ENCODE measurements at regions not wholly inside any gene's neighbourhood (a gene's known extent, or its start where the extent isn't known, plus 50 kb on each side); places are given as distances from the start of the nearest gene placed in this dataset.
"Not testable (repeated sequence)": the region's sequence is repeated elsewhere in the genome, so short reads cannot be mapped to it uniquely, and the experiment has no call there.

DNA sequence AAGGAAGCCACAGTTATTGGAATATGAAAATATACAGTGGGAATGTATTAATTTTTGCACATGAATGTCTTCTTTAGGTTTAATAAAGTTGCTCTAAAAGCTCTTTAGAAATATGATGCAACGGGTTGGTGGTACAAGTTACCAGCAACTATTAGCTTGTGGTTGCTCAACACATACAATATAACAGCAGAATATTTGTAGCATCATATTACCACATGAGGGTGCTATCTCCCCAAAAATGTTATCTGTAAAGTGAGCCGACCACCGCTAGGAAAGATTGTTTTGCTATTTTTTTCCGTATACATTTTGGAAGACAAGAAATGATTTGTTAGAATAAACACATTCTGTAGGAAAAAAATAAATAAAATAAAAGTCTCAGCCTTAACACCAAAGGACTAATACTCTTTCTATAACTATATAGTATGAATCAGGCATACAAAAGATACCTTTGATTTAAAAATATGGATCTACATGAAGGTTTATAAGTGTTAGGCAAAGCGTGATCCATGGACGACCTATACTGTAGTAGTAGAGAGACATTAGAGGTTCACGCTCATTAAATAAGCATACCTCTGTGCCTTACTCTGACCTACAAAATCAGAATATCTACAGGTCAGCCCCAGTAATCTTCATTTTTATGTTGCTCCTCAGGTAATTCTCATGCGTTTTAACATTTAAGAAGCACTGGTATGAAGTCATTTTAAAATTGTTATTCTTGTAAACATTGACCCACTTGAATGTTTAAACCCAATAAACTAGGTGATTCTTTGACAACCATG lies 1110.6 kb upstream of the ACVR2A start:
- peak; percentile 63 for DNase-seq

DNA sequence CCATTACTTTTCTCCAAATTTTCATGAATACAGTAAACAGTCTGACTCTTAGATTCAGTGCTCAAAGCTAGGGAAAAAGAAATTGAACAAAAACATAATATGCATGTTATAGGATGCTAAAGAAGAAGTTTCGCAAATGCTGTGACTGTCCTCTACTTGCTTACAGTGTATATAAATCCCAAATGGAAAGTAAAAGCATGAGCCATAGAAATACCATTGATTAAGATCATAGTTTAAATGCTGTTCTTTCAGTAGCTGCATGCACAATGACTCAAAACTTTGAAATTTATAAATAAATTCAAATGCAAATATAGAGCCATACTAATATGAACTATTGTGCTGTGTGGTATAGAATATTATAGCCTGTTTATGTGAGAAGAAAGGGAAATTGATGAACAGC lies 1113.9 kb upstream of the ACVR2A start:
- DNase-seq = no peak

DNA sequence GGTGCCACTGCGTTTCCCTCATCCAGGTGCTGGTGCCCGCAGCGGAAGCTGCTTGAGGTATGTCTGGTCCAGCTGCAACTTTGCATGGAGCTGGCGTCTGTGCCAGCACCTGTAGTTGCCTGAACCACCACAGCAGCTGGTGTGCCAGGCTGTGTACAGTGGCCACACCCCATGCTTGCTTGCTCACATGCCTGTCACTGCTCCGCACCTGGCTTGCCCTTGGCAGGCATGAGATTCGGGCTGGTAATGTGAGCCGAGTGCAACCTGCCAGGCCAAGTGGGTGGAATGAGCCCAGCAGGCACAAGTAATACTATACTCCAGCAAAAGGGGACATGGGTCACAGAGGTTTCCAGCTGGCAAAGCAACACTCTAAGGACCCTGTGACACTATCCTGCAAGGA lies 1123.3 kb upstream of the ACVR2A start:
- DNase-seq = peak; percentile 92

DNA sequence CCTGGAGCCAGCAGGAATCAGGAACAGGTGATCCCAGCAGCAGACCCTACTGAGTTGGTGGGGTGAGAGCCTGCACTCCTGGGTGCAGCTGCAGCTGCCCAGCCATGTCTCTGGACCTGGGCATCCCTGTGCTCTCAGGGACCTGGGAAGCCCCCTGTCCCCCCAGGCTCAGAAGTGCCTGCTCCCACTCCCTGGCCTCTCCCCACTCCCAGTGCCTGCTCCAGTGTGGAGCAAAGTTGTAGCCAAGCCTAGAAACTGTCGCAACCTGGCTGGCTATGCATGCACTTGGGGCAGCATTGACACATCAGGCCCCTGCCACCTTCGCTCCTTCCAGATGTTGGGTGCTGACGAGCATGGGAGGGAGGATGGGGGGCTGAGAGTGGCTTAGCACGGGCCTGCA lies 1124.7 kb upstream of the ACVR2A start:
- DNase-seq = no peak

DNA sequence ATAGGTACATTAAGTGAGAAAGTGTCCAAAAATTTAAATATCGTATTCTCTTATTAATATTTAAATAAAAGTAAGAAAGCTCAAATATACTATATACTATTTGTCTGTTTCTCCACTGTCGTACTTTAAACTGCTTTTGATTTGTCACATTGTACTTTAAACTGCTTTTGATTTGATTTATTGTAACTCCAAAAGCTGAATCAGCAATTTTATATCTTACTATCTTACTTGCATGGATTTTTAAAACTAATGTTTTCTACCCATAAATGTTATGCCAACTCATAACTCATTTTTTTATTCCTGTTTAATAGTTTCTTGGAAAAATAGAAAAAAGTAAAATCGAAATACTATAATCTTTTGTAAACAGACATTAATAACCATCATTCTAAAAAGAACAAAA lies 1128.2 kb upstream of the ACVR2A start:
- no peak for DNase-seq

DNA sequence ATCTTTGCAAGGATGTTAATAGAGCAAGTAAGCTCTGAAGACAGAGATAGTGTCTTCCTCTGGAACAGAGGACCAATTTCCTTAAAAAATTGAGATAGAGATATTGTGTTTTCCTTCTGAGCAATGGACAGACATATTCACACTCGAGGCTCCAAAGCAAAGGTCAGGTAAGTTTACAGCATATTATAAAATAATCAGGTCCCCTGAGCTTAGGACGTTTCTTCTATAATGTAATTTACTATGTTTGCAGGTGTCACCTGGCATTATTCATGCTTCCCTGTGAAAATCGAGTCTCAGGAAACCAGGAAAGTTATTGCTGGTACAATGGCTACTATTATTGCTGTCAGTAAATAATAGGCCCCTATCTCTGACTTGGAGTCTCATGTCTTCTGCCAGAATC lies 1135.8 kb upstream of the ACVR2A start:
- no peak for DNase-seq

DNA sequence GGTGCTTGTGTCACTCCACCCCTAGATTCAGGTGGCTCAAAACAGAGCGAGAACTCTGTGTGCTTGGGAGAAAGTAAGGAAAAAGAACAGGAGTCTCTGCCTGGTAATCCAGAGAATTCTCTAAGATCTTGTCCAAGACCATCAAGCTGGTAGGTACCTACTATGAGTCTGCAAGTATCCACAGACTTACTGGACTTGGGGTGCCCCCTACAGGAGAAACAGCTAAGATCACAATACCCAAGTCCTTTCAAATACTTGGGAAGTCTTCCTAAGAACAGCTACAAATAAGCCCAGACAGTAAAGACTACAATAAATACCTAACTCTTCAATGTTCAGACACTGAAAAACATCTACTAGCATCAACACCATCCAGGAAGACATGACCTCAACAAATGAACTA lies 1143.6 kb upstream of the ACVR2A start:
- DNase-seq = no peak

DNA sequence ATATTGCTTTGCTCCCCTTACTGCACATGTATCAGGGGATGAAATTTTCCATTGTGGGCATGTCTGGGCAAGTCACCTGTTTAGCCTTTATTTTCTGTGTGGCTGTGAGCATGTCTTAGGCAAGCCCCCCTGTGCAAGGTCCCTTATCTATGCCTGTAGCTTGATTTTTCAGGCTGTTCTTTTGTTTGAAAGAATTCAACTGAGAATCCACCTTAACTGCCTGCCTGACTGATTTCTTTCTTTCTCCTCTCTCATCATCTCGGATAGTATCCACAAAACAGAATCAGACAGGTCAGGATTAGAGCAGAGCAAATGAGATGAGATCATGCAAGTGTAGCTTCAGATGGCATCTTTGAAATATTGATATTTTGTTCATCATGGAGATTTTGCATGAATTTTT lies 1147.5 kb upstream of the ACVR2A start:
- no peak for DNase-seq

DNA sequence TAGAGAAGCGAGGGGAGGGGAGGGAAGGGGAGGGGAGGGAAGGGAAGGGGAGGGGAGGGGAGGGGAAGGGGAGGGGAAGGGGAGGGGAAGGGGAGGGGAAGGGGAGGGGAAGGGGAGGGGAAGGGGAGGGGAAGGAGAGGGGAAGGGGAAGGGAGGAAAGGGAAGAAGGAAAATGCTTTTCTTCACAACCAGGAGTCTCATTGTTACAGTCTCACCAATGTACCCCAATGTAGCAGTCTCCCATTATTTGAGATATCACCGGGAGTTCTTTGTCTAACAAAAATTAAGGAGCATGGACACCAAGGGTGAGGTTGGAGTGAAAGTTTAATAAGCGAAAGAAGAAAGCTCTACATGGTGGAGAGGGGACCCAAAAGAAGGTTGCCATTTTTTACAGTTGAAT lies 1148.0 kb upstream of the ACVR2A start:
- not testable (repeated sequence) for DNase-seq

DNA sequence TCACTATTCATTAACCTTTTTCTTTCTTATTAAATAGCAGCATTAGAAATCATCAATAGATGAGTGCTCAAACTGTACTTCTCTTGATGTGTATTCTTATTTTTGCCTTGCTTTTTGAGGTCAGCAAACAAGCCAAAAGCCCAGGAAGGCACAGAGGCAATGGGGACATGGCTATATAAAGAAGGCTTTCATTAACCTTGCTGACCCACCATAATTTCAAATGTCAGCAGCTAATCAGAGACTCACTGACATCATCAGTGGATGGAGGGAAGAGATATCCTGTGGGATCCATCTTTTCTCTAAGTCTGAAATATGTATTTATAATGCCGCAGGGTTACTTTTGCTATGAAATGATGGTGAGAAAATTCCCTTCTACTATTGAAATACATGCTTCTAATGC lies 1162.8 kb upstream of the ACVR2A start:
- no peak for DNase-seq

DNA sequence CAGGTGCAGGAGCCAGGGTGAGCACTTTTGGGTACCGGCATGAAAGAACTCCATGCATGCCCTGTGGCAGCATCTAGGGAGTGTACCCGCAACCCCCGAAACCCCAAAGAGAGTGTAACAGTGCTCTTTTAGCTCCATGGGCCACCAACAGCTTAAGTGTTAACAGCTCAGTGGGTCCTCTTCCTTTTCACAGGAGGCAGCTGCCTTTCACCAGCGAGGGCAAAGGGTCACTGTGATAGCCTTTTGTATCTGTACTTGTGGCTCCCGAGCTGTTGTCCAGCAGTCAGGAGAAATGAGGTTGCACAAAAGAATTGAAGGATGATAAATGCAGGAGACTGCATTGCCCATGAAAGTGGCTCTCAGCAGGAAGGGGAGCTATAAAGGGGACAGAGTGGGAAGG lies 1166.3 kb upstream of the ACVR2A start:
- no peak for DNase-seq

DNA sequence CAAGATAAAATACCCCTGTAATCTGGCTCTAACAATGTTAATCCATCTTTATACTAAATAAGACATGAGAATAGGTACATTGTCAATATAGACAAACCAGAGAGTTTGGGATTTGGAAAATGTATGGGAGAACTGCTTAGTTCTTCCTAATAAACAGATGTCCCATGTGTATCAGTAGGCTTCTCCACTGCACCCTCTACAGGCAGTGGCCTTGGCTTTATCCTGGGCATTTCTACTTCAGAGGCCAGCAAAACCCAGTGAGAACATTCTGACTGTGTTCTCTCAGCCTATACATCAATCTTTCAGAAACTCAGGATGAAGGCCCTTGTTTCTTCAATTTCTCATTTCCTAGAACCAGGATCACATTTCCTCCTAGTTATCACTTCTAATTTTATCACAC lies 1167.5 kb upstream of the ACVR2A start:
- no peak for DNase-seq

DNA sequence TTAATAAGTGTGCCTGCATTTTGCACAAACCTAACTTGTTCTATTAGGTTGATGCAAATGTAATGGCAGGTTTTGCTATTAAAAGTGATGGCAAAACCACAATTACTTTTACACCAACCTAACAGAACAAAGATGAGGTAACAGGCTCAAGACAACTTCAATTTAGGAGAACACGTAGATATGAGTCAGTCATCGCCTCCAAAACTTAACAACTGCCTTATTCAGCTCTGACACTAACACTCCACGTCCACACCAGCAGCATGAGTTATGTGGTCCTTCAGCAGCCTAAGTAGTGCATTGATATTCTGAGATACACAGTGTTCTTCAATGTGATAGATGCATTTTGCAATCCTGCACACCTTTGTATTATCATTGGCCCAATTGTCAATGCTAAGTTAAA lies 1175.1 kb upstream of the ACVR2A start:
- no peak for DNase-seq

DNA sequence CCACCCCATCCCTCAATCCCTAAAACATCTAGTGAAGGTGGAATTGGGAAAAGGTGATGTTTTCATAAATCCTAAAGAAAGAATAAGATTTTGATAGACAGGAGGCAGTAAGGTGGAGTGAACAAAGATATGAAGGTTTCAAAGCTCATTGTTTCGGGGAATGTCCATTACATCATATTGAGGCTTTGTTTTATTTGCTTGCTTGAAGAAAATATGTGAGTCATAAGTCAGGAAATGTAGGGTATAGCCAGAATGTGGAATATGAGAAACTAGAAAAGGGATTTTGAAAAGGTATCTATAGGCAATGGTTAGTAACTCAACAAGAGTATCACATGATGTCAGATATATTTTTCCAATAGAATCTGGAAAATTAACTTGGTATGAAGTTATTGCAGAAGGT lies 1178.5 kb upstream of the ACVR2A start:
- DNase-seq = no peak

DNA sequence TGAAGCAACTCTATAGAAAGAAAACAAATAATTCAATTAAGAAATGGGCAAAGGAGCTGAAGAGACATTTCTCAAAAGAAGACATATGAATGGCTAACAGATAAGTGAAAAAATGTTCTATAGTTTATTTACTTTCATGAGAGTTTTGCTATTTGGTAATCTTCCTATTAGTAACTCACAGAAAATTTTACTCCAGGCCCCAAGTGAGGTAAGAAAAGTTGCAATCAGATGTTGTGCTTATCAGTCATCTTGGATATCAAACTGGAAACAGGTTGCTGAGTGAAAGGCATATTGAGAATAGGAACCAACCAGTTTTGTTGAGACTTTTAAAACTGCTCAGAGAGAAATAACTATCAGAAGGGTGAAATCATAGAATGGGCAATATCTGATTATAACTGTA lies 1179.0 kb upstream of the ACVR2A start:
- no peak for DNase-seq

DNA sequence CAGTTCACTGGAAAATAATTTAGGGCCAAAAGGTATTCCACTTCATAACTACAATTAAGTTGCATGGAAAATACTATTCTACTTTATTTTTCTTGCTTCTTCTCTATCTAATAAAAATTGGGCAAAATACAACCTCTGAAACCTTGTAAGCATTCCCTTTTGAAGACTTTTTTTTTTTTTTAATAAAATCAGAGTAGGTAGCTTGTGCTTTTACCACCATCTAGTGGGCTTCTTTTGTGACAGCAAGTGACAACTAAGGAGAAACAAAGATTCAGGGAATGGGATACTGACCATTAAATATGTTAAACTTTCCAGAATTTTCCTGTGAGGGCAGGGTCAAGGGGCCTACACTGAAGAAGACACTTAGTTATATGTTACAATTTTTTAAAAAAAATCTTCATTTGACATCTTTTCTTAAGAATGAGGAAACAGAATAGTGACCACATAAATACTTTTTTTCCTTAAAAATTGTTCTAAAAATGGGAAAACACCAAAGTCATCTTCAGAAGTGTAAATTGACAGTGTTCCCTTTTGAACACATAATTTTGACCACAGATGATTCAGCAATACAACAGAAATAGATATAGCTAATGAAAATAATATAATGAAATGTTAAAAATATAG lies 1183.2 kb upstream of the ACVR2A start:
- DNase-seq = peak; percentile 62

DNA sequence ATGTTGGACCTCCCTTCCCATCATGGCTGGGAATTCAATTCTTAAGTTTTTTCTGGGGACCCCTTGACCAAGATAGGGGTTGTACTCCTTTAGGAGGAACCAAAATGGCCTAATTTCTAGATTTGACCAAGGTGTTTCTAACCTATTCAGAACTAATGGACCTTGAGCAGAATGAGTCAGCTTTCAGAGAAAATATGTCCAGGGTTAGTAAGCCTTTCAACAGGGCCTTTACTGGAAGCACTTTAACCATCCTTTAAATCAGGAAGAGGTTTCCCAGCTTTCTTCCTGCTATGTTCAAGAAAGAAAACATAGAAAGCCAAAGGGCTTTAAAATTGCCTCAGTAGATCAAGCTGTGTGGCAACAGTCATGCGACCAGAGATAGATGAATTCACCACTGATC lies 1184.9 kb upstream of the ACVR2A start:
- no peak for DNase-seq

DNA sequence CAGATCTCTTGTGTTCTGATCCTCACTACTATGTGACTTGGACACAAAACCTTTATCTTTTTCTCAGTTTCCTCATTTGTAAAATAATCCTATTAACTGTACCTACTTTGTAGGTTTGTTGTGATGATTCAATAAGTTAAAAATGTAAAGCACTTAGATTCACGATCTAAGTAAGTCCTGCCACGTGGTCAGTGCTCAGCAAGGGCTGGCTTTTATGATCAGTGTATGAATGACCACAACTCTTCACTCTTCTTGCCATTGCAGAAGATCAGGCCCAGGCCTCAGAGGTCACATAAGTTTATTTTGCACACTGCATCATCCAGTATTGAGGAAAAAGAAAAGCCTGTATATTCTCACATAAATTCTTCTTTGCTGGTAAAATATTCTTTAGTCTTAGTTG lies 1192.5 kb upstream of the ACVR2A start:
- no peak for DNase-seq

DNA sequence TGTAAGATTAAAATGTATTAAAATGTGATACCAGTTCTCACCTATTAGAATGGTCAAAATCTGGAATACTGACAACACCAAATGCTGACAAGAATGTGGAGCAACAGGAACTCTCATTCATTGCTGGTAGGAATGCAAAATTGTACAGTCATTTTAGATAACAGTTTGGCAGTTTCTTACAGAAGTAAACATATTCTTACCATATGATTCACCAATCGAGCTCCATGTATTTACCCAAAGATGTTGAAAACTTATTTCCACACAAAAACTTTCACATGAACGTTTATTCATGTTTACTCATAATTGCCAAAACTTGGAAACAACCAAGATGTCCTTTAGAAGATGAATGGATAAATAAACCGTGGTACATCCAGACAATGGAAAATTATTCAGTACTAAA lies 1193.5 kb upstream of the ACVR2A start:
- DNase-seq = no peak

DNA sequence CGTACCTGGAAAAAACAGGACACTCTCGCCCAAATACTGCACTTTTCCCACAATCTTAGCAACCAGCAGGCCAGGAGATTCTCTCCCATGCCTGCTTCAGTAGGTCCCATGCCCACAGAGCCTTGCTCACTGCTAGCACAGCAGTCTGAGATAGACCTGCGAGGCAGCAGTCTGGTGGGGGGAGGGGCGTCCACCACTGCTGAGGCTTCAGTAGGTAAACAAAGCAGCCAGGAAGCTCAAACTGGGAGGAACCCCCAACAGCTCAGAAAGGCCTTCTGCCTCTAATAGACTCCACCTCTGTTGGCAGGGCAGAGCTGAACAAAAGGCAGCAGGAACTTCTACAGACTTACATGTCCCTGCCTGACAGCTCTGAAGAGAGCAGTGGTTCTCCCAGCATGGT lies 1202.8 kb upstream of the ACVR2A start:
- DNase-seq = no peak

DNA sequence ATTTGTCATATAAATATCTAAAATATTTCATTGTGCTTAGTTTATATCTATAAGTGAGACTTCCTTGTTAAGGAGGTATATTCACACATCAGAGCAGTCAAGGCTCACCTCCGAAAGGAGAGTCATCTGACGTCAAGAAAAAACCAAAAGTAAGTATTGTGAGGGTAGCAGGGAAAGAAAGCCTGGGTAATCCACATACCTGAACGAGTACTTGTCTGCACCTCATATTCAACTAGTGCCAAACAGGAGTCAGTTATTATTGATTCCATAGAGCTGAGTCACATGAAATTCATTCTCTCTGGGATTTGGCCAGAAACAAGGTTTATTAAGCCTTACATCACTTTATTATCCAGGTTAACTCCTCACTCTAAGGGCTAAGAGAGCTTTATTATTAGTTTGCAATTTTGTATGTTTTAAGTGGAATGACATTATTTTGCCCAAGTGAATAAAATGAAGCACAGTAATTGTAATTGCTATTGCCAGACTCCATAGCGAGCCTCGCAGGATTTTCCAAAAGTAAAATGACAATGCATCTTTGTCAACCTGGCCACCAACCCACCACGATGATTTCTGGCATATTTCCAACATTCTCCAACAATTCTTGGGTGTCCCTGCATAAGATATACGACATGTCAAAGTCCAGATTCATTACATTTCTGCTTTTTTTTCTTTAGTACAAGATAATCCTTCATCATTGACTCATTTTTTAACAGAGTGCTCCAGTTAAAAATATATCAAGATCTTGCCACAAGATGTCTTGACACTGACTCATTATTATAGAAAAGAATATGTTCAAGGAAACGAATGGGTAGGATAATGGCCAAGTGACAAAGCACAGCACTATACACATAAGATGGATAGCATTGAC lies 1210.4 kb upstream of the ACVR2A start:
- no peak for DNase-seq

DNA sequence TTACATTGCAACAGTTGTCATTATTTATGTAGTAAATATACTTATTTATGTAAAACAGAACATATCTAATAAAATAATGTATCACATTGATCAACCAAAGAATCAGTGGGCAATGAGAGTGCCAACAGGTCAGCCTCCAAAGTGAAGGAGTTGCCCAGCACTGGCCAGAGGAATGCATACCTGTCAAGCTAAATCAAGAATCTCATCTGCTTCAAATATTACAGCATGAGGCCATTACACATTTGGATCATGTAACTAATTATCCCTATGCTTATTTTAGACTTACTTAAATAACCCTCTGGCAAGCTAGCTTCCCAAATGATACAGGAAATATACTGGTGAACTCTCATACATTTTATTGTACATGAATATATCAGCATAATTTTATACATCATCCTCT lies 1211.7 kb upstream of the ACVR2A start:
- DNase-seq = no peak

DNA sequence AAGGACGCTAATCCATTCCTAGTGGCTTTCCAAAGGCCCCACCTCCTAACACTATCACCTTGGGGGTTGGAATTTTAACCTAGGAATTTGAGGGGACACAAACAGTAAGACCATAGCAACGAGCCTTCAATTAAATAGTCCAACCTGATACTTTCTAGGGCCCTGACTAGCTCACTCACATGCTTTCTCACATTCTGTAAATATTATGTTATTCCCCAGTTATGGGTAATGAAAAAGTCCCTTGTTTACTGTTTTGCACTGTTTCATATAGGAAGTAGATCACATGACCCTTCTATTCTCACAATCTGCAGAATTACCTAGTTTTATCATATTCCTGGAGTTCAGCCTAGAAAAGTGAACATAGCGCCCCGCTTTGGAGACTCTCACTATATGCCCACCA lies 1212.1 kb upstream of the ACVR2A start:
- no peak for DNase-seq
